ENCODE measurements at regions not wholly inside any gene's neighbourhood (a gene's known extent, or its start where the extent isn't known, plus 50 kb on each side); places are given as distances from the start of the nearest gene placed in this dataset.

DNA sequence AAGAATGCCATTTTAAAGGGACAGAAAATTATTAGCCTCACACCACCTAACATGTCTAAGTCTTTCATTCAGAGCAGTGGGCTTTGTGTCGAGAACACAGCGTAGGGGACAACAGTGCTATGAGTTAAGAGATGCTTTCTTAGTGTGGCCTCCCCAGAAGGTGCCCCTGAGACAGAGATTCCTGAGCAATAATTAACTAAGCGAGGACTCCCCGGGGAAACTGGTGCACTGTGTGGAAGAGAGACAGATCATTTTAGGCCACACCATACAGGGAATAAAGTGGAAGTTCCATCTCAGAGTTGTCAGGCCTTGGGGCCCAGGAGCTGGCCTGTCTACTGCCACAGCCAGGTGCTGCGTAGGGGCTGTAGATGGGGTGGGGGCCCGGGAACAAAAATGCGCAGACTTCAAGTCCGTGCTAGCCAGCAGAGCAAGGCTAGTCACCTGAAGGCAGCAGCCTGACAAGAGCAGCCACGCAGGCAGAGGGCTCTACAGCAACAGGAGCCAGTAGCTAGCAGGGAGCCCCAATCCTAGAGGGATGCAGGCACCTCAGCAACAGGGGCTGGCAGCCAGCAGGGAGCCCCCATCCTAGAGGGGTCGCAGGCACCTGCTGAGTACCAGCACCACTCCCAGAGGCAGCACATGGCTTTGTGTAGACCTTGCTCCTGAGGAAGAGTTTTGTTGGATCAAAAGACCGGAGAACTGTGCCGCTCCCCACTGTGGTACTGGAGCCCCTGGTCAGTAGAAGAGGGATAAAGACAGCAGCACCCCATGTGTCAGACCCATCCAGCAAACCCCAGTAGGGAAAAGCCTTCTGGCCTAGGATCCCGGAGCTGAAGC, 63.0 kb upstream of the NXT1 start:
- no peak for TF ChIP-seq CTCF (IDR thresholded peaks at IDR 0.05; ENCODE audit: insufficient read depth, low read length)
- H3K4me3 ChIP-seq (ENCODE audit: low read depth, low read length): no peak overlapping the region
- no peak for DNase-seq (ENCODE audit: low read depth)

GRCh38 chr20:23286346-23286745, 64.2 kb upstream of the NXT1 start:
- no peak for DNase-seq (ENCODE audit: low read depth)
- no peak for TF ChIP-seq CTCF (IDR thresholded peaks at IDR 0.05; ENCODE audit: insufficient read depth, low read length)

DNA sequence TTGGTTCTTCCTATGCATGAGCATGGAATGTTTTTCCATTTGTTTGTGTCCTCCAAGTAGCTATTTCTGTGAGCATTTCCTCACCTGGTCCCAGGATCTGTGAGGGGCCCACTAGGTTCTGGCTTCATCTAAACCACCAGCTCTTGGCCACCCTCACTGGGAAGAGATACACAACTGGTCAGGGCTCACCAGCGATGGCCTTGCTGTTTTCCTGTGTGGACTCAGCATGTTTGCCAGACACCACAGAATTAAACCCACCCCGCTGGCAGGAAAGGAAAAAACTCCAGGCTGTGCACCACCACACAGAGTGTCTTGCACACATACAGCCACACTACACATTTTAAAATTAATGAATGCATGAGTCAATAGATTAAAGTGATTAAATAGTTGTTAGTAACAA, 65.1 kb upstream of the NXT1 start:
- no peak overlapping the region for H3K4me3 ChIP-seq (ENCODE audit: low read depth, low read length)
- DNase-seq (ENCODE audit: low read depth): no peak
- TF ChIP-seq CTCF (IDR thresholded peaks at IDR 0.05; ENCODE audit: insufficient read depth, low read length): no peak

More at GRCh38 chr20:23286346-23286745, 64.2 kb upstream of the NXT1 start:
- H3K4me3 ChIP-seq (ENCODE audit: low read depth, low read length): no peak overlapping the region

DNA sequence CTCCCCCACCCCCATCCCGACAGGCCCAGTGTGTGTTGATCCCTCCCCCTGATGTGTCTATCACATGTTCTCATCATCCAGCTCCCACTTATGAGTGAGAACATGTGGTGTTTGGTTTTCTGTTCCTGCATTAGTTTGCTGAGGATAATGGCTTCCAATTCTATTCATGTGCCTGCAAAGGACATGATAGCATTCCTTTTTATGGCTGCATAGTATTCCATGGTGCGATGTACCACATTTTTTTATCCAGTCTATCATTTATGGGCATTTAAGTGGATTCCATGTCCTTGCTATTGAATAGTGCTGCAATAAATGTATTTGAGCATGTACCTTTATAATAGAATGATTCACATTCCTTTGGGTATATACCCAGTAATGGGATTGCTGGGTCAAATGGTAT, 66.6 kb upstream of the NXT1 start:
- DNase-seq (ENCODE audit: low read depth): no peak
- TF ChIP-seq CTCF (IDR thresholded peaks at IDR 0.05; ENCODE audit: insufficient read depth, low read length): no peak
- H3K4me3 ChIP-seq (ENCODE audit: low read depth, low read length): no peak overlapping the region

GRCh38 chr20:23283096-23283850, 67.3 kb upstream of the NXT1 start:
- no peak overlapping the region for H3K4me3 ChIP-seq (ENCODE audit: low read depth, low read length)
- TF ChIP-seq CTCF (IDR thresholded peaks at IDR 0.05; ENCODE audit: insufficient read depth, low read length): no peak
- DNase-seq (ENCODE audit: low read depth): no peak

GRCh38 chr20:23282546-23282945, 68.0 kb upstream of the NXT1 start:
- H3K4me3 ChIP-seq (ENCODE audit: low read depth, low read length): no peak overlapping the region
- no peak for DNase-seq (ENCODE audit: low read depth)
- no peak for TF ChIP-seq CTCF (IDR thresholded peaks at IDR 0.05; ENCODE audit: insufficient read depth, low read length)
